ENCODE measurements at regions not wholly inside any gene's neighbourhood (a gene's known extent, or its start where the extent isn't known, plus 50 kb on each side); places are given as distances from the start of the nearest gene placed in this dataset.

- POLR2A ChIA-PET: no interaction called here
These were observed 919.0 kb downstream of the EPHA3 start for GRCh38 chr3:90026406-90026805.

GRCh38 chr3:90031121-90031520, 923.7 kb downstream of the EPHA3 start:
- intact Hi-C loops (cut with micrococcal nuclease): no loop called here
- no peak overlapping the region for H3K27ac ChIP-seq (ENCODE audit: extremely low read depth, low read depth, low read length)
- H4K20me1 ChIP-seq (replicated peaks; ENCODE audit: control insufficient read depth, insufficient read depth, low read length): no peaks in the 10 kb centered on the region
- no peak for FAIRE-seq
- no peaks in the 10 kb centered on the region for H3K79me2 ChIP-seq (ENCODE audit: control insufficient read depth, insufficient read depth, low read length)
- no peak for DNase-seq (ENCODE audit: extremely low read depth in 1 of 4, low spot score in 3 of 4)
- H3K9me1 ChIP-seq (ENCODE audit: control insufficient read depth, insufficient read depth, low read length): no peaks in the 10 kb centered on the region
- CTCF ChIA-PET (ENCODE audit: low intra/inter-chr PET ratio): no interaction called here
- POLR2A ChIA-PET: no interaction called here
- no peak for ATAC-seq
- no peak overlapping the region for H3K9ac ChIP-seq (ENCODE audit: insufficient read depth in 1 of 2, low read depth in 2 of 2, low read length in 2 of 2)
- BruUV-seq (replicated peaks): no TSS peak
- no peaks in the 10 kb centered on the region for H3K4me1 ChIP-seq (replicated peaks in 1 of 2; ENCODE audit: control insufficient read depth in 2 of 2, insufficient read depth in 2 of 2, low read length in 2 of 2)
- no peaks in the 10 kb centered on the region for H3K36me3 ChIP-seq (ENCODE audit: control insufficient read depth, insufficient read depth, low read length)
- in situ Hi-C loops (cut with MboI): no loop called here
- H3K9me3 ChIP-seq (replicated peaks; ENCODE audit: control insufficient read depth, insufficient read depth, low read depth, low read length): no peaks in the 10 kb centered on the region
- H3K27me3 ChIP-seq (ENCODE audit: control insufficient read depth in 2 of 2, insufficient read depth in 2 of 2, low read length in 2 of 2): no peaks in the 10 kb centered on the region
- H2AFZ ChIP-seq (ENCODE audit: low read depth, low read length): no peak overlapping the region
- no peak for TF ChIP-seq RNF219 (CRISPR knock-in tag; IDR thresholded peaks at IDR 0.05)
- no peak for TF ChIP-seq XRCC5 (IDR thresholded peaks at IDR 0.05; ENCODE audit: low read depth, low read length)
- TF ChIP-seq PTTG1 (tag; IDR thresholded peaks at IDR 0.05; ENCODE audit: low read depth): no peak
- TF ChIP-seq MAFF (IDR thresholded peaks at IDR 0.05; ENCODE audit: low read length): no peak
- no peak for TF ChIP-seq HNRNPLL (IDR thresholded peaks at IDR 0.05; ENCODE audit: low read depth, low read length, poor library complexity, severe bottlenecking)
- no peak for TF ChIP-seq HINFP (tag; conservative IDR thresholded peaks at IDR 0.05; ENCODE audit: low read depth)
- H3K4me2 ChIP-seq (ENCODE audit: insufficient read depth, low read length): no peak overlapping the region
- no peak overlapping the region for H3K4me3 ChIP-seq

More at GRCh38 chr3:90026406-90026805, 919.0 kb downstream of the EPHA3 start:
- Histone ChIP-seq H3K9ac (ENCODE audit: insufficient read depth in 1 of 2, low read depth in 2 of 2, low read length in 2 of 2) (no peak overlapping the region), H3K27me3 (ENCODE audit: control insufficient read depth in 2 of 2, insufficient read depth in 2 of 2, low read length in 2 of 2) (no peaks in the 10 kb centered on the region), H3K4me2 (ENCODE audit: insufficient read depth, low read length) (no peak overlapping the region), H3K4me1 (replicated peaks in 1 of 2; ENCODE audit: control insufficient read depth in 2 of 2, insufficient read depth in 2 of 2, low read length in 2 of 2) (no peaks in the 10 kb centered on the region), H3K79me2 (ENCODE audit: control insufficient read depth, insufficient read depth, low read length) (no peaks in the 10 kb centered on the region), H3K27ac (ENCODE audit: extremely low read depth, low read depth, low read length) (no peak overlapping the region), H3K9me1 (ENCODE audit: control insufficient read depth, insufficient read depth, low read length) (no peaks in the 10 kb centered on the region), H4K20me1 (replicated peaks; ENCODE audit: control insufficient read depth, insufficient read depth, low read length) (no peaks in the 10 kb centered on the region), H2AFZ (ENCODE audit: low read depth, low read length) (no peak overlapping the region), H3K4me3 (no peak overlapping the region), H3K36me3 (ENCODE audit: control insufficient read depth, insufficient read depth, low read length) (no peaks in the 10 kb centered on the region), H3K9me3 (replicated peaks; ENCODE audit: control insufficient read depth, insufficient read depth, low read depth, low read length) (no peaks in the 10 kb centered on the region)
- intact Hi-C loops (cut with micrococcal nuclease) (no loop called here), in situ Hi-C loops (cut with MboI) (no loop called here)
- ATAC-seq (no peak), FAIRE-seq (no peak), DNase-seq (ENCODE audit: extremely low read depth in 1 of 4, low spot score in 3 of 4) (no peak)
- CTCF ChIA-PET (ENCODE audit: low intra/inter-chr PET ratio): no interaction called here
- no peak for TF ChIP-seq MBD1 (CRISPR knock-in tag; IDR thresholded peaks at IDR 0.05)
- WGBS (ENCODE audit: insufficient coverage, low coverage, missing lambda C conversion rate): 0% methylated on average over 2 of the region's 2 CpGs
- no TSS peak for BruUV-seq (replicated peaks)
